ENCODE measurements at regions not wholly inside any gene's neighbourhood (a gene's known extent, or its start where the extent isn't known, plus 50 kb on each side); places are given as distances from the start of the nearest gene placed in this dataset.
"Not testable (repeated sequence)": the region's sequence is repeated elsewhere in the genome, so short reads cannot be mapped to it uniquely, and the experiment has no call there.

- not testable (repeated sequence) for H3K27ac ChIP-seq; H3K9ac ChIP-seq; H3K4me3 ChIP-seq; H4K20me1 ChIP-seq; H3K27me3 ChIP-seq; H3K4me1 ChIP-seq; H3K4me2 ChIP-seq; H3K36me3 ChIP-seq; H3K9me3 ChIP-seq (replicated peaks in 1 of 11)
- TF ChIP-seq Cebpa-rat (IDR thresholded peaks at IDR 0.05) = peak in 1 of 11 experiments; percentile 20; a peak in 2 of 22 replicates
These were observed 697.9 kb upstream of the TPTE start for GRCh38 chr21:9823197-9824157.

- H3K9ac ChIP-seq; H3K4me3 ChIP-seq; H3K4me1 ChIP-seq; H3K9me3 ChIP-seq (replicated peaks in 1 of 11); H4K20me1 ChIP-seq; H3K27ac ChIP-seq; H3K27me3 ChIP-seq; H3K36me3 ChIP-seq; H3K4me2 ChIP-seq: not testable (repeated sequence)
These were observed 690.6 kb upstream of the TPTE start for GRCh38 chr21:9830801-9831200.

- not testable (repeated sequence) for H3K27me3 ChIP-seq, H3K4me1 ChIP-seq, H3K4me2 ChIP-seq, H3K36me3 ChIP-seq, H3K27ac ChIP-seq, H4K20me1 ChIP-seq, H3K9ac ChIP-seq, H3K4me3 ChIP-seq
- peaks cover 5 to 18% (median 13%) of the 10 kb centered on the region in 11 experiments for H3K9me3 ChIP-seq (replicated peaks in 1 of 11)
These were observed 688.6 kb upstream of the TPTE start for GRCh38 chr21:9832751-9833150.

GRCh38 chr21:9836547-9836946 lies 684.8 kb upstream of the TPTE start:
- H3K4me1 ChIP-seq, H3K4me2 ChIP-seq, H3K4me3 ChIP-seq, H3K36me3 ChIP-seq, H3K27me3 ChIP-seq, H3K27ac ChIP-seq, H3K9ac ChIP-seq, H4K20me1 ChIP-seq: not testable (repeated sequence)
- peaks cover 22 to 38% (median 33%) of the 10 kb centered on the region in 11 experiments for H3K9me3 ChIP-seq (replicated peaks in 1 of 11)

GRCh38 chr21:9837001-9837400 lies 684.4 kb upstream of the TPTE start:
- H3K9me3 ChIP-seq (replicated peaks in 1 of 11) = peaks cover 22 to 38% (median 33%) of the 10 kb centered on the region in 11 experiments
- not testable (repeated sequence) for H4K20me1 ChIP-seq, H3K4me3 ChIP-seq, H3K9ac ChIP-seq, H3K27ac ChIP-seq, H3K36me3 ChIP-seq, H3K4me1 ChIP-seq, H3K4me2 ChIP-seq, H3K27me3 ChIP-seq

GRCh38 chr21:9837526-9837925 lies 683.9 kb upstream of the TPTE start:
- H3K27me3 ChIP-seq, H3K9ac ChIP-seq, H3K4me2 ChIP-seq, H3K4me1 ChIP-seq, H3K36me3 ChIP-seq, H3K4me3 ChIP-seq, H3K27ac ChIP-seq, H4K20me1 ChIP-seq: not testable (repeated sequence)
- peaks cover 22 to 38% (median 33%) of the 10 kb centered on the region in 11 experiments for H3K9me3 ChIP-seq (replicated peaks in 1 of 11)

- H3K27ac ChIP-seq = no peak overlapping the region
- no peak overlapping the region for H3K9ac ChIP-seq
- no peaks in the 10 kb centered on the region for H3K27me3 ChIP-seq
- peaks cover 22 to 34% (median 32%) of the 10 kb centered on the region in 11 experiments for H3K9me3 ChIP-seq (replicated peaks in 1 of 11)
- no peaks in the 10 kb centered on the region for H4K20me1 ChIP-seq
- H3K4me2 ChIP-seq = no peak overlapping the region
- no peaks in the 10 kb centered on the region for H3K4me1 ChIP-seq
- no peak for TF ChIP-seq Cebpa-rat (IDR thresholded peaks at IDR 0.05)
- no peak overlapping the region for H3K4me3 ChIP-seq
- H3K36me3 ChIP-seq = no peaks in the 10 kb centered on the region
These were observed 683.2 kb upstream of the TPTE start for GRCh38 chr21:9837946-9838737.

- Histone ChIP-seq H3K27ac (no peak overlapping the region), H3K27me3 (no peaks in the 10 kb centered on the region), H3K9me3 (replicated peaks in 1 of 11) (peaks cover 22 to 34% (median 32%) of the 10 kb centered on the region in 11 experiments), H3K4me1 (no peaks in the 10 kb centered on the region), H3K4me2 (no peak overlapping the region), H3K9ac (no peak overlapping the region), H3K4me3 (no peak overlapping the region), H4K20me1 (no peaks in the 10 kb centered on the region), H3K36me3 (no peaks in the 10 kb centered on the region)
- TF ChIP-seq Cebpa-rat (IDR thresholded peaks at IDR 0.05) = no peak
These were observed 682.4 kb upstream of the TPTE start for GRCh38 chr21:9838738-9839642.

GRCh38 chr21:9844106-9844505 lies 677.3 kb upstream of the TPTE start:
- not testable (repeated sequence) for H4K20me1 ChIP-seq; H3K9ac ChIP-seq; H3K9me3 ChIP-seq (replicated peaks in 1 of 11); H3K36me3 ChIP-seq; H3K4me1 ChIP-seq; H3K27me3 ChIP-seq; H3K27ac ChIP-seq; H3K4me3 ChIP-seq; H3K4me2 ChIP-seq

- not testable (repeated sequence) for H3K27me3 ChIP-seq; H4K20me1 ChIP-seq; H3K36me3 ChIP-seq; H3K9ac ChIP-seq; H3K27ac ChIP-seq; H3K9me3 ChIP-seq (replicated peaks in 1 of 11); H3K4me1 ChIP-seq; H3K4me2 ChIP-seq; H3K4me3 ChIP-seq
These were observed 673.9 kb upstream of the TPTE start for GRCh38 chr21:9847511-9847910.

- H3K27me3 ChIP-seq; H3K27ac ChIP-seq; H4K20me1 ChIP-seq; H3K9me3 ChIP-seq (replicated peaks in 1 of 11); H3K9ac ChIP-seq; H3K36me3 ChIP-seq; H3K4me2 ChIP-seq; H3K4me1 ChIP-seq; H3K4me3 ChIP-seq: not testable (repeated sequence)
These were observed 670.2 kb upstream of the TPTE start for GRCh38 chr21:9851166-9851565.

- not testable (repeated sequence) for H3K4me3 ChIP-seq; H3K9ac ChIP-seq; H3K4me1 ChIP-seq; H4K20me1 ChIP-seq; H3K27me3 ChIP-seq; H3K9me3 ChIP-seq (replicated peaks in 1 of 11); H3K27ac ChIP-seq; H3K36me3 ChIP-seq; H3K4me2 ChIP-seq
These were observed 669.7 kb upstream of the TPTE start for GRCh38 chr21:9851695-9852094.

- H3K9me3 ChIP-seq (replicated peaks in 1 of 11); H3K4me3 ChIP-seq; H3K27me3 ChIP-seq; H3K9ac ChIP-seq; H4K20me1 ChIP-seq; H3K27ac ChIP-seq; H3K36me3 ChIP-seq; H3K4me1 ChIP-seq; H3K4me2 ChIP-seq: not testable (repeated sequence)
These were observed 663.8 kb upstream of the TPTE start for GRCh38 chr21:9857563-9857962.
